Naive B cell (primary cell): ENCODE measurements at regions not wholly inside any gene's neighbourhood (a gene's known extent, or its start where the extent isn't known, plus 50 kb on each side); places are given as distances from the start of the nearest gene placed in this dataset.

Experiments
- ATAC-seq, 2 donors: fragments of 150-1000 bp; cut with Tn5 transposase; 2 replicates each; pipeline ENCODE4 v1.10.0; 2021; ENCODE audit warnings: low read depth in 2 of 2, mild to moderate bottlenecking in 2 of 2, moderate library complexity in 2 of 2
- DNase-seq: peaks from one replicate; pipeline ENCODE4 v3.0.0; 2022
- H3K27ac Mint-ChIP-seq, 6 donors: one replicate each; pipeline ENCODE4 v1.8.0; 2020 to 2022; ENCODE audit warnings: mild to moderate bottlenecking in 6 of 6, mixed read lengths in 6 of 6, moderate library complexity in 5 of 6, inconsistent platforms in 2 of 6
- H3K27me3 Mint-ChIP-seq, 3 donors: one replicate each; pipeline ENCODE4 v1.8.0; 2021 to 2022; ENCODE audit warnings: mixed read lengths in 3 of 3, mild to moderate bottlenecking in 1 of 3
- H3K36me3 Mint-ChIP-seq, 2 donors: one replicate each; pipeline ENCODE4 v1.8.0; 2020 to 2022; ENCODE audit warnings: mixed read lengths in 2 of 2, inconsistent platforms in 1 of 2, mild to moderate bottlenecking in 1 of 2
- H3K4me1 Mint-ChIP-seq, 3 donors: one replicate each; pipeline ENCODE4 v1.8.0; 2020 to 2022; ENCODE audit warnings: mixed read lengths in 3 of 3, inconsistent platforms in 1 of 3, mild to moderate bottlenecking in 1 of 3, moderate library complexity in 1 of 3
- H3K4me3 Mint-ChIP-seq, 8 donors: one replicate each; pipeline ENCODE4 v1.8.0; 2020 to 2022; ENCODE audit warnings: mild to moderate bottlenecking in 8 of 8, mixed read lengths in 8 of 8, moderate library complexity in 8 of 8, inconsistent platforms in 2 of 8
- H3K9me3 Mint-ChIP-seq, 7 donors: one replicate each; pipeline ENCODE4 v1.8.0; 2020 to 2022; ENCODE audit warnings: mixed read lengths in 7 of 7, mild to moderate bottlenecking in 5 of 7, inconsistent platforms in 2 of 7, moderate library complexity in 1 of 7

- no peak for ATAC-seq
- no peak for DNase-seq
- Mint-ChIP-seq H3K27me3 (peaks cover 0 to 8% (median 0%) of the 10 kb centered on the region in 3 donors), H3K4me3 (no peak overlapping the region), H3K4me1 (no peaks in the 10 kb centered on the region), H3K9me3 (peaks cover 0 to 8% (median 2%) of the 10 kb centered on the region in 7 donors), H3K27ac (no peak overlapping the region), H3K36me3 (no peaks in the 10 kb centered on the region)
Measured at GRCh38 chr14:98855926-98856715, 415.9 kb downstream of the BCL11B start.

GRCh38 chr14:98858158-98858557 is 413.8 kb downstream of the BCL11B start:
- no peak overlapping the region for H3K27ac Mint-ChIP-seq
- DNase-seq (no peak), ATAC-seq (no peak)
- peaks cover 0 to 8% (median 2%) of the 10 kb centered on the region in 7 donors for H3K9me3 Mint-ChIP-seq
- no peak overlapping the region for H3K4me3 Mint-ChIP-seq
- H3K27me3 Mint-ChIP-seq, result peaks cover 0 to 8% (median 0%) of the 10 kb centered on the region in 3 donors
- no peaks in the 10 kb centered on the region for H3K4me1 Mint-ChIP-seq
- no peaks in the 10 kb centered on the region for H3K36me3 Mint-ChIP-seq

- DNase-seq, result no peak
- no peak overlapping the region for H3K27ac Mint-ChIP-seq
- H3K27me3 Mint-ChIP-seq, result peaks cover 0 to 8% (median 0%) of the 10 kb centered on the region in 3 donors
Measured at GRCh38 chr14:98858561-98858960, 413.4 kb downstream of the BCL11B start.

GRCh38 chr14:98859301-98859700 is 412.7 kb downstream of the BCL11B start:
- no peaks in the 10 kb centered on the region for H3K4me1 Mint-ChIP-seq
- H3K4me3 Mint-ChIP-seq, result no peak overlapping the region
- peaks cover 0 to 4% (median 0%) of the 10 kb centered on the region in 7 donors for H3K9me3 Mint-ChIP-seq
- no peak overlapping the region for H3K27ac Mint-ChIP-seq
- no peak for DNase-seq
- H3K36me3 Mint-ChIP-seq, result no peaks in the 10 kb centered on the region
- ATAC-seq, result no peak
- H3K27me3 Mint-ChIP-seq, result peaks cover 0 to 3% (median 0%) of the 10 kb centered on the region in 3 donors

More at GRCh38 chr14:98858561-98858960, 413.4 kb downstream of the BCL11B start:
- H3K4me1 Mint-ChIP-seq, result no peaks in the 10 kb centered on the region
- peaks cover 0 to 8% (median 2%) of the 10 kb centered on the region in 7 donors for H3K9me3 Mint-ChIP-seq
- no peaks in the 10 kb centered on the region for H3K36me3 Mint-ChIP-seq
- no peak overlapping the region for H3K4me3 Mint-ChIP-seq
- ATAC-seq, result no peak

- peaks cover 0 to 8% (median 2%) of the 10 kb centered on the region in 7 donors for H3K9me3 Mint-ChIP-seq
- H3K27me3 Mint-ChIP-seq, result no peaks in the 10 kb centered on the region
- H3K36me3 Mint-ChIP-seq, result no peaks in the 10 kb centered on the region
- ATAC-seq (no peak), DNase-seq (no peak)
- no peak overlapping the region for H3K4me3 Mint-ChIP-seq
- H3K27ac Mint-ChIP-seq, result no peak overlapping the region
- no peaks in the 10 kb centered on the region for H3K4me1 Mint-ChIP-seq
Measured at GRCh38 chr14:98864211-98864610, 407.8 kb downstream of the BCL11B start.

GRCh38 chr14:98867146-98867545 is 404.9 kb downstream of the BCL11B start:
- no peak for DNase-seq
- Mint-ChIP-seq H3K27me3 (no peaks in the 10 kb centered on the region), H3K4me1 (no peaks in the 10 kb centered on the region), H3K27ac (no peak overlapping the region), H3K9me3 (peaks cover 0 to 8% (median 0%) of the 10 kb centered on the region in 7 donors), H3K4me3 (no peak overlapping the region), H3K36me3 (no peaks in the 10 kb centered on the region)
- ATAC-seq, result no peak

- DNase-seq (no peak), ATAC-seq (no peak)
- Mint-ChIP-seq H3K27ac (no peak overlapping the region), H3K36me3 (no peaks in the 10 kb centered on the region), H3K4me1 (no peaks in the 10 kb centered on the region), H3K4me3 (no peak overlapping the region), H3K27me3 (no peaks in the 10 kb centered on the region), H3K9me3 (peaks cover 0 to 8% (median under 1%) of the 10 kb centered on the region in 7 donors)
Measured at GRCh38 chr14:98867726-98868125, 404.3 kb downstream of the BCL11B start.

GRCh38 chr14:98868866-98869265 is 403.1 kb downstream of the BCL11B start:
- Mint-ChIP-seq H3K36me3 (peaks cover 0 to 8% of the 10 kb centered on the region in 2 donors), H3K9me3 (peaks cover 0 to 12% (median 3%) of the 10 kb centered on the region in 7 donors), H3K4me3 (no peak overlapping the region), H3K27me3 (no peaks in the 10 kb centered on the region), H3K4me1 (no peaks in the 10 kb centered on the region), H3K27ac (no peak overlapping the region)
- ATAC-seq (no peak), DNase-seq (no peak)

- Mint-ChIP-seq H3K9me3 (peaks cover 3 to 19% (median 10%) of the 10 kb centered on the region in 7 donors), H3K27ac (no peak overlapping the region), H3K36me3 (peaks cover 0 to 8% of the 10 kb centered on the region in 2 donors), H3K4me3 (no peak overlapping the region), H3K4me1 (no peaks in the 10 kb centered on the region), H3K27me3 (no peaks in the 10 kb centered on the region)
- ATAC-seq, result no peak
- no peak for DNase-seq
Measured at GRCh38 chr14:98871796-98872195, 400.2 kb downstream of the BCL11B start.

GRCh38 chr14:98877065-98877464 is 394.9 kb downstream of the BCL11B start:
- DNase-seq (no peak), ATAC-seq (no peak)
- Mint-ChIP-seq H3K36me3 (peaks cover 5 to 16% of the 10 kb centered on the region in 2 donors), H3K4me3 (no peak overlapping the region), H3K27ac (no peak overlapping the region), H3K27me3 (no peaks in the 10 kb centered on the region), H3K9me3 (peaks cover 4 to 36% (median 22%) of the 10 kb centered on the region in 7 donors), H3K4me1 (no peaks in the 10 kb centered on the region)

GRCh38 chr14:98878282-98878681 is 393.7 kb downstream of the BCL11B start:
- DNase-seq (no peak), ATAC-seq (no peak)
- no peak overlapping the region for H3K4me3 Mint-ChIP-seq
- H3K4me1 Mint-ChIP-seq, result no peaks in the 10 kb centered on the region
- H3K36me3 Mint-ChIP-seq, result peaks cover 5 to 11% of the 10 kb centered on the region in 2 donors
- no peaks in the 10 kb centered on the region for H3K27me3 Mint-ChIP-seq
- H3K27ac Mint-ChIP-seq, result no peak overlapping the region
- H3K9me3 Mint-ChIP-seq, result peaks cover 4 to 35% (median 16%) of the 10 kb centered on the region in 7 donors

GRCh38 chr14:98886982-98887381 is 385.0 kb downstream of the BCL11B start:
- peaks cover 0 to 7% of the 10 kb centered on the region in 2 donors for H3K36me3 Mint-ChIP-seq
- DNase-seq (no peak), ATAC-seq (no peak)
- no peak overlapping the region for H3K4me3 Mint-ChIP-seq
- no peaks in the 10 kb centered on the region for H3K27me3 Mint-ChIP-seq
- no peak overlapping the region for H3K27ac Mint-ChIP-seq
- H3K9me3 Mint-ChIP-seq, result peaks cover 0 to 19% (median 5%) of the 10 kb centered on the region in 7 donors
- H3K4me1 Mint-ChIP-seq, result no peaks in the 10 kb centered on the region

- H3K4me1 Mint-ChIP-seq, result no peaks in the 10 kb centered on the region
- ATAC-seq (no peak), DNase-seq (no peak)
- peak overlapping the region in 1 of 8 donors; percentile 42 for H3K4me3 Mint-ChIP-seq
- no peak overlapping the region for H3K27ac Mint-ChIP-seq
- H3K27me3 Mint-ChIP-seq, result no peaks in the 10 kb centered on the region
- H3K9me3 Mint-ChIP-seq, result peaks cover 0 to 19% (median 5%) of the 10 kb centered on the region in 7 donors
- H3K36me3 Mint-ChIP-seq, result peaks cover 0 to 7% of the 10 kb centered on the region in 2 donors
Measured at GRCh38 chr14:98888281-98888680, 383.7 kb downstream of the BCL11B start.
